ENCODE measurements at regions not wholly inside any gene's neighbourhood (a gene's known extent, or its start where the extent isn't known, plus 50 kb on each side); places are given as distances from the start of the nearest gene placed in this dataset.
"Not testable (repeated sequence)": the region's sequence is repeated elsewhere in the genome, so short reads cannot be mapped to it uniquely, and the experiment has no call there.

- Mint-ChIP-seq H3K4me3 (no peak overlapping the region), H3K27ac (no peak overlapping the region), H3K27me3 (peaks cover 25% of the 10 kb centered on the region), H3K4me1 (no peaks in the 10 kb centered on the region), H3K9me3 (no peaks in the 10 kb centered on the region), H3K36me3 (no peaks in the 10 kb centered on the region)
- DNase-seq (ENCODE audit: low spot score in 2 of 2): no peak
- ATAC-seq (ENCODE audit: low read depth): no peak
These were observed 475.1 kb downstream of the BRD1 start for GRCh38 chr22:49352361-49353169.

- DNase-seq (ENCODE audit: low spot score in 2 of 2): no peak
- Mint-ChIP-seq H3K9me3 (no peaks in the 10 kb centered on the region), H3K27me3 (peaks cover 25% of the 10 kb centered on the region)
These were observed 475.9 kb downstream of the BRD1 start for GRCh38 chr22:49351761-49352227.

GRCh38 chr22:49350441-49351121 is 477.1 kb downstream of the BRD1 start:
- H3K27me3 Mint-ChIP-seq: peaks cover 29% of the 10 kb centered on the region
- H3K27ac Mint-ChIP-seq: no peak overlapping the region
- no peak for ATAC-seq (ENCODE audit: low read depth)
- H3K4me1 Mint-ChIP-seq: no peaks in the 10 kb centered on the region
- no peaks in the 10 kb centered on the region for H3K36me3 Mint-ChIP-seq
- H3K4me3 Mint-ChIP-seq: no peak overlapping the region
- no peak for DNase-seq (ENCODE audit: low spot score in 2 of 2)
- no peaks in the 10 kb centered on the region for H3K9me3 Mint-ChIP-seq

More at GRCh38 chr22:49351761-49352227, 475.9 kb downstream of the BRD1 start:
- Mint-ChIP-seq H3K36me3 (no peaks in the 10 kb centered on the region), H3K4me1 (no peaks in the 10 kb centered on the region), H3K4me3 (no peak overlapping the region), H3K27ac (no peak overlapping the region)
- no peak for ATAC-seq (ENCODE audit: low read depth)

- H3K9me3 Mint-ChIP-seq: no peaks in the 10 kb centered on the region
- ATAC-seq (ENCODE audit: low read depth) (no peak), DNase-seq (ENCODE audit: low spot score in 2 of 2) (no peak)
- no peak overlapping the region for H3K27ac Mint-ChIP-seq
- H3K36me3 Mint-ChIP-seq: no peaks in the 10 kb centered on the region
- no peaks in the 10 kb centered on the region for H3K4me1 Mint-ChIP-seq
- peaks cover 25% of the 10 kb centered on the region for H3K27me3 Mint-ChIP-seq
- no peak overlapping the region for H3K4me3 Mint-ChIP-seq
These were observed 477.8 kb downstream of the BRD1 start for GRCh38 chr22:49349841-49350381.

GRCh38 chr22:49349181-49349835 is 478.4 kb downstream of the BRD1 start:
- Mint-ChIP-seq H3K36me3 (no peaks in the 10 kb centered on the region), H3K27ac (no peak overlapping the region), H3K27me3 (peaks cover 26% of the 10 kb centered on the region), H3K9me3 (no peaks in the 10 kb centered on the region), H3K4me3 (no peak overlapping the region), H3K4me1 (no peaks in the 10 kb centered on the region)
- DNase-seq (ENCODE audit: low spot score in 2 of 2) (no peak), ATAC-seq (ENCODE audit: low read depth) (no peak)

- DNase-seq (ENCODE audit: low spot score in 2 of 2) (no peak), ATAC-seq (ENCODE audit: low read depth) (no peak)
- no peak overlapping the region for H3K27ac Mint-ChIP-seq
- H3K27me3 Mint-ChIP-seq: peaks cover 26% of the 10 kb centered on the region
- H3K4me1 Mint-ChIP-seq: no peaks in the 10 kb centered on the region
- no peaks in the 10 kb centered on the region for H3K9me3 Mint-ChIP-seq
- H3K4me3 Mint-ChIP-seq: no peak overlapping the region
- H3K36me3 Mint-ChIP-seq: no peaks in the 10 kb centered on the region
These were observed 479.0 kb downstream of the BRD1 start for GRCh38 chr22:49348631-49349030.

GRCh38 chr22:49347376-49347775 is 480.3 kb downstream of the BRD1 start:
- H3K36me3 Mint-ChIP-seq: no peaks in the 10 kb centered on the region
- H3K4me3 Mint-ChIP-seq: no peak overlapping the region
- ATAC-seq (ENCODE audit: low read depth) (no peak), DNase-seq (ENCODE audit: low spot score in 2 of 2) (no peak)
- H3K9me3 Mint-ChIP-seq: no peaks in the 10 kb centered on the region
- H3K4me1 Mint-ChIP-seq: no peaks in the 10 kb centered on the region
- no peak overlapping the region for H3K27ac Mint-ChIP-seq
- peaks cover 20% of the 10 kb centered on the region for H3K27me3 Mint-ChIP-seq

- Mint-ChIP-seq H3K27ac (no peak overlapping the region), H3K36me3 (no peaks in the 10 kb centered on the region), H3K4me3 (no peak overlapping the region), H3K9me3 (no peaks in the 10 kb centered on the region), H3K27me3 (peaks cover 24% of the 10 kb centered on the region), H3K4me1 (no peaks in the 10 kb centered on the region)
- DNase-seq (ENCODE audit: low spot score in 2 of 2) (no peak), ATAC-seq (ENCODE audit: low read depth) (no peak)
These were observed 481.8 kb downstream of the BRD1 start for GRCh38 chr22:49345896-49346295.

- Mint-ChIP-seq H3K4me1 (no peaks in the 10 kb centered on the region), H3K27me3 (peaks cover 31% of the 10 kb centered on the region), H3K4me3 (no peak overlapping the region), H3K27ac (no peak overlapping the region), H3K9me3 (no peaks in the 10 kb centered on the region), H3K36me3 (no peaks in the 10 kb centered on the region)
- no peak for ATAC-seq (ENCODE audit: low read depth)
- no peak for DNase-seq (ENCODE audit: low spot score in 2 of 2)
These were observed 483.0 kb downstream of the BRD1 start for GRCh38 chr22:49344656-49345055.

GRCh38 chr22:49344161-49344560 is 483.5 kb downstream of the BRD1 start:
- no peak overlapping the region for H3K4me3 Mint-ChIP-seq
- no peak overlapping the region for H3K27ac Mint-ChIP-seq
- H3K9me3 Mint-ChIP-seq: no peaks in the 10 kb centered on the region
- no peaks in the 10 kb centered on the region for H3K4me1 Mint-ChIP-seq
- no peaks in the 10 kb centered on the region for H3K36me3 Mint-ChIP-seq
- peaks cover 28% of the 10 kb centered on the region for H3K27me3 Mint-ChIP-seq
- no peak for DNase-seq (ENCODE audit: low spot score in 2 of 2)
- ATAC-seq (ENCODE audit: low read depth): no peak

GRCh38 chr22:49340406-49340805 is 487.3 kb downstream of the BRD1 start:
- no peak overlapping the region for H3K27ac Mint-ChIP-seq
- H3K27me3 Mint-ChIP-seq: peaks cover 18% of the 10 kb centered on the region
- H3K9me3 Mint-ChIP-seq: no peaks in the 10 kb centered on the region
- no peaks in the 10 kb centered on the region for H3K4me1 Mint-ChIP-seq
- DNase-seq (ENCODE audit: low spot score in 2 of 2) (no peak), ATAC-seq (ENCODE audit: low read depth) (no peak)
- no peaks in the 10 kb centered on the region for H3K36me3 Mint-ChIP-seq
- no peak overlapping the region for H3K4me3 Mint-ChIP-seq

- not testable (repeated sequence) for H3K27ac Mint-ChIP-seq; ATAC-seq (ENCODE audit: low read depth); H3K4me1 Mint-ChIP-seq; DNase-seq (ENCODE audit: low spot score in 2 of 2); H3K9me3 Mint-ChIP-seq; H3K4me3 Mint-ChIP-seq; H3K36me3 Mint-ChIP-seq
- peaks cover 14% of the 10 kb centered on the region for H3K27me3 Mint-ChIP-seq
These were observed 491.2 kb downstream of the BRD1 start for GRCh38 chr22:49336483-49336882.

- Mint-ChIP-seq H3K4me3 (no peak overlapping the region), H3K9me3 (no peaks in the 10 kb centered on the region), H3K36me3 (no peaks in the 10 kb centered on the region), H3K27me3 (peaks cover 4% of the 10 kb centered on the region), H3K27ac (no peak overlapping the region), H3K4me1 (no peaks in the 10 kb centered on the region)
- DNase-seq (ENCODE audit: low spot score in 2 of 2) (no peak), ATAC-seq (ENCODE audit: low read depth) (no peak)
These were observed 492.7 kb downstream of the BRD1 start for GRCh38 chr22:49334976-49335375.

GRCh38 chr22:49334449-49334789 is 493.3 kb downstream of the BRD1 start:
- Mint-ChIP-seq H3K4me3 (no peak overlapping the region), H3K27ac (no peak overlapping the region), H3K27me3 (peaks cover 4% of the 10 kb centered on the region), H3K9me3 (no peaks in the 10 kb centered on the region), H3K36me3 (no peaks in the 10 kb centered on the region), H3K4me1 (no peaks in the 10 kb centered on the region)
- no peak for DNase-seq (ENCODE audit: low spot score in 2 of 2)
- no peak for ATAC-seq (ENCODE audit: low read depth)
